Inflammatory macrophage treated with lipopolysaccharide for 1 hour (primary cell): ENCODE measurements at regions not wholly inside any gene's neighbourhood (a gene's known extent, or its start where the extent isn't known, plus 50 kb on each side); places are given as distances from the start of the nearest gene placed in this dataset.

Source experiments
- DNase-seq, 2 donors: peaks; one replicate each; pipeline ENCODE4 v3.0.0-alpha.2; 2020 to 2022

DNA sequence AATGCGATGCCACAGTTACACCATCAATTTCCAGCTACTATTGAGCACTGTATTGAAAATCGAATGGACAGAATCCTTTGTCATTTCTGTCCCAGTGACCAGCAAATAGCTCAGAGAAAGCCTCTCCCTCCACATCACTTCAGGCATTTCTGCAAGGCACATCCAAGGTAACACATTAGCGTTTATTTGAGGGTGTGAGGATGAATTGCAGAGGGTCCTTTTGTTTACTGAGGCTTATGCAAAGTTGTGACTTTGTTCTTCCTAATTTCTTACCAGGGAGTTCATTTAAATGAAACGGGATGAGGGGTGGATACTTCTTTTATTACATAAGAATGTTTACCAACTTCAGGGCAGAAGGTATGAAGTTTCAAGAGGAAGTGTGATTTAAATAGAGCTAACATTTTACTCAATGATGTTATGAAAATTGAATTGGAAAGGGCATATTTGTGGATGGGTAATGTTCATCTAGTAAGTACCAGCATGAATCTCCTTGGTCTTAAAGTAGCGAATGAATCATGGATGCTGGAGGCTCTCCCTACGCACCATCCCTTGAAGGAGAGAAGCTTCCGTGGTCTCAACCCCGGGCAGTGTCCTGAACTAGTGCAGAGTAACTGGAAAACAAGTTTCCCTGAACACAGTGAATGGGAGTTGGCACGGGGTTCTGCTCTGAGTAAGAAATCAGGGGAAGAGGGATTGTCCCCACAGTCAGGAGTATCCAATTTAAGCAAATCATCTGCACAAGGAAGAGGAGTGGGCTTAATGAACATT, 756.5 kb downstream of the GALR1 start:
- no peak for DNase-seq

DNA sequence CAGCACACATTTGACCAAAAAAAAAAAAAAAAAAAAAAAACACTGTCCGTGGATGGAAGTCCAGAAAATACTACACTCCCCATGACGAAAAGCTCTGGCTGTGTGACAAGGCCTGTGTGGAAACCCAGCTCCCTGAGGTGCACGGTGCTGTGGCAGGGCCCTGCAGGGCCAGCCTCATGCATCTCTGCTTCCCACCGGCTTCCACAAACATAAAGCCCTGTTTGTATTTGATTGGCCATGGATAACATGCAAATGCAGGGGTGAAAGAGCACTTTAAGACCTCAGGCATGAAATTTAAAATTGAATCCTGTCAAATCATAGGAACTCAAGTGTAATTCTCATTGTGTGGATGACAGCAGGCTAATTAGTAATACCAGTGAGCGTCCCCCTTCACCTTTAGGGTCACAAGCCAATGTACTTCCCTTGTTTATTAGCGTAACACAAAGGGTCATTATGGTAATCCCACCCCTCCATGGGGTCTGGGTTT, 757.2 kb downstream of the GALR1 start:
- DNase-seq = no peak

DNA sequence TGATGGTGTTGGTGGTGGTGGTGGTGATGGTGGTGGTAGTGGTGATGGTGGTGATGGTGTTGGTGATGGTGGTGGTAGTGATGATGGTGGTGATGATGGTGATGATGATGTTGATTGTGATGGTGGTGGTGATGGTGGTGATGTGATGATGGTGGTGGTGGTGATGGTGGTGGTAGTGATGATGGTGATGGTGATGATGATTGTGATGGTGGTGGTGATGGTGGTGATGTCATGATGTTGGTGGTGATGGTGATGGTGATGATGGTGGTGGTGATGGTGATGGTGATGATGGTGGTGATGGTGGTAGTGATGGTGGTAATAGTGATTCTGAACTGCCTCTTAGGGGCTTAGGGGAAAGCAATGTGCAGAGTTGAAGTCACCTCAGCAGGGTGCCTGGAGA, 760.7 kb downstream of the GALR1 start:
- DNase-seq = no peak

DNA sequence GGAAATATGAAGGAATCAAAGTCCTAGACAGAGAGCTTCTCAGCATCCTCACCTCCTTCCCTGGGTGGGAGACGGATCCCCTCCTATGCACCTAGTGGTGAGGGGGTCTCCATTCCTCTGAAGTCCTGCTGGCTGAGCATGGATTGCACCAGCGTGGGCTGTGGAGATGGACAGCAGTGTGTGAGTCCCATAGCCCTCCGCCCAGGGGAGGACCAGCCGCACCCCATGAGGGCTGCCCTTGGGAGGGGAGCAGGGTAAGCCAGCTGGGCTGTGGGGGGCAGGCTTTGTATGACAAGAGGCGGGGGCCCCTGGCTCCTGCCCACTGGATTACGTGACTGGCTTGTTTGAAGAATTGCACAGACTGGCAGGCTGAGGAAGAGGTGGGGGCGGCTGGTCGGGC, 768.2 kb downstream of the GALR1 start:
- no peak for DNase-seq

DNA sequence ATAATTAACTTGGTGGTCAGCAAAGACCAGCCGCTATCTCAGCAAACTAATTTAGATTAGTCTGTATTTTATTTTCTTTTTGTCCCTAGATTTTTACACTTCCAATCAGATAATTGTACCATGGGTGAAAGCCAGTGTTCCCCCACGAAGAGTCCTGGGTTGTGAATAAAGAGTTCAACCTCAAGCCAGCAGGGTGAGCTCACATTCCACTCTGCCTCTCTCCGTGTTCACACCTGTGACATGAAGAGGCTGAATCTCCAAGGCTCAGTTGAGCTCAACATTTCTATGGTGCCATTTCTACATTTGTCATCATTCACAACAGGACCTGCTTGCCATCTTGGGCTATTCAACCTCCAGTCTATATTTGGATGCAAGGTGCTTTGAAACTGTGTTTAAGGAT, 771.5 kb downstream of the GALR1 start:
- DNase-seq = no peak

DNA sequence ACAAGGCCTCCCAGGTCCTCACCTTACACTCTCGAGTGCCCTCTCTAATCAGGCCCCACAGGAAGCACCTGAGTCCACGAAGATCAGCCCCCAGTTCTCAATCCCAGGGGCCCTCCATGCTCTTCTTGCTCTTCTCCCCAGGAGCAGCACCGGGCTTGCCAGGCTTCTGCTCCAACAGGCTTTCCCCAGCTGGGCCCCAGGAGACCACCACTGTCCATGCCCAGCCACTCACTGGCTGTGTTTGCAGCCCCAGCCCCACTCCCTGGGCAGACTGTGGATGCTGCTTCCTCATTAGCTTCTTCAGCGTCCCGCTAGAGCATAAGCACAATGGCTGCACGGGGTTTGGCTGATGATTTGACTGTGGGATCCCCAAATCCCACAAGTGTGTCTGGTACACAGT, 781.9 kb downstream of the GALR1 start:
- DNase-seq = no peak

DNA sequence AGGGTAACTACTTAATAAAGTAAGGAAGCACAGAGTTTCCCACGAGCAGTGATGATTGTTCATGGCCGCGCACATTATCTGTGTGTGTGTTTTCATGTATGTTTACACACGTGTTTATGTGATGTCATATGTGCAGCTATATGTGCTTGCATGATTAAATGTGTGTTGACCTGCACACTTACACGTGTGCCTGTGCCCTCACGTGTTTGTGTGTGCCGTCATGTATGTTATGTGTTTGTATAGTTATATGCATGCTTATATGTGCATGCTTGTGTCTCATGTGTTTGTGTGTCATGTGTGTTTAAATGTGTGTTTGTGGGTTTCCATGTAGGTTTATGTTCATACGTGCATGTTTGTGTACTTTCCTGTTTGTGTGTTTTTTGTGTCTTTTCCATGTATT, 782.3 kb downstream of the GALR1 start:
- no peak for DNase-seq

DNA sequence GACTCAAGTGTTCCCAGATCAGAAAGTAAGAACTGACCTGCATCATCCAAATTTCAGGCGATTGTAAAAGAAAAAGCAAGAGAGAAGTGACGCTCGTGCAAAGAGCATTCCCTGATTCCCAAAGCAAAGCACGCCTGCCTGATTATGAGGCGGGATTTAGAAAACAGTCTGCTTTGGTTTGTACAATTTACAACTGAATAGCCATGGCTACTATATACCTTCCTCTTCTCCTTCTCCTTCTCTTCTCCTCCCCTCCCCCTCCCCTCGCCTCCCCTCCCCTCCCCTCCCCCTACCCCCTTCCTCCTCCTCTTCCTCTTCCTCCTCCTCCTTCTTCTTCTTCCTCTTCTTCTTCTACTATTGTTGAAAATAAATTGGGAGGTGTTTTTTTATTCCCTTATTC, 782.9 kb downstream of the GALR1 start:
- no peak for DNase-seq

DNA sequence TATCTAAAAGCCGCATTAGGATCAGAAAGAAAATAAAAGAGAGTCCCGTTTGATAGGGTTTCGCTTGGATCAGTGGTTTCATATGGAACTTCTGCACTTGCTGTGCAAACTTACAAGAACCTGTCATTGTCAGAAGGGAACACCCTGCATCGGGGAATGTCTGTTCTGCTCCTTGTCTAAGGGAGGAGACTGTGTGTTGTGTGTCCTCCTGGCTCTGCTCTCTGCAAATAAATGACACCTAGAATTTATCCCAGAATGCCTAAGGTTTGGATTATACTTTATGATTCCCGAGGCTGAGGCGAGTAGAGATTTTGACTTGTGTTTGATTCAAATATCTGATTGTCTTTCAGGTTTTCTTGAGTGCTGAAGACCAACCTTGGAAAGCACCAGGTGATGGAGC, 785.1 kb downstream of the GALR1 start:
- DNase-seq = no peak

DNA sequence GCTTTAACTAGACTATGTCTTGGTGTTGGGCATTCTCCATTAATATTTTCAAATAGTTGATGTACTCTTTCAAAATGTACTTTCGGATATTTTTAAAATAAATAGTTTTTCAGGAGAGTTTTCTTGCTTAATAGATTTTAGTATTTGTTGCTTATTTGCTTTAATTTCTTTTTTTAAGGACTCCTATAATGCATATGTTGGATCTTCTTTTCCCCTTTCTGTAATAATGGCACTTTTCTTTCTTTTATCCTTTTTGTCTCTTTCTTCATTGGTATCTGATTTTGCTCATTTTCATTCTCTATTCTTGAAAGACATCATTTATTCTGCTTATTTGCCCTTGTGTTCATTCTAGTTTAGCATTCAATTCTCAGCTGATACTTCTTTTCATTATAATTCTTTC, 791.6 kb downstream of the GALR1 start:
- no peak for DNase-seq

DNA sequence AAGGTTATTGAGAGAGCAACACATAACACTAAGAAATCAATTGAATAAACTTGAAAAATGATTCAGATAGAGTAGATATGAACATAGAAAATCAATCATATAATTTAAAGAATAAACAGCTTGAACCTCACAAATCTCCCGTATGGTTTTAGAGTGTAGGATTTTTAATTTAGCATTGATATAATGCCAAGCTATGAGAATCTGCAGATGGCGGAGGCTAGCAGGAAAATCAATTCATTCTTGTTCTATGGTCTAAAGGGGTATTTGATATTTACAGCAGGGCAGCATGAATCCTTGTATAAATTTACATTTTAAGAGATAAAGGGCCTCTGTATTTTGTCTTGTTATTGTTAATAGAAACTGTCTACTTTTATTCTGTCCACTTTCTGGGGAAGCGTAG, 797.0 kb downstream of the GALR1 start:
- DNase-seq = no peak

DNA sequence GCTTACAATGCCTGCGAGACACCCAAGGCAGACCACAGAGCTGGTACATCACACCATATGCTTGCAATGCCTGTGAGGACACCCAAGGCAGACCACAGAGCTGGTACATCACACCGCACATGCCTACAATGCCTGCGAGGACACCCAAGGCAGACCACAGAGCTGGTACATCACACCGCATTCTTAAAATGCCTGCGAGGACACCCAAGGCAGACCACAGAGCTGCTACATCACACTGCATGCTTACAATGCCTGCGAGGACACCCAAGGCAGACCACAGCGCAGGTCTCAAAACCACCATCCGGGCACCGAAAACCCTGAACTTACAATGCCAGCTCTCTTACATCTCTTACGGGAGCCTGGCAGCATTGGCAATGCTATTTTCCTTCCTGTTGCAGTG, 799.6 kb downstream of the GALR1 start:
- no peak for DNase-seq

DNA sequence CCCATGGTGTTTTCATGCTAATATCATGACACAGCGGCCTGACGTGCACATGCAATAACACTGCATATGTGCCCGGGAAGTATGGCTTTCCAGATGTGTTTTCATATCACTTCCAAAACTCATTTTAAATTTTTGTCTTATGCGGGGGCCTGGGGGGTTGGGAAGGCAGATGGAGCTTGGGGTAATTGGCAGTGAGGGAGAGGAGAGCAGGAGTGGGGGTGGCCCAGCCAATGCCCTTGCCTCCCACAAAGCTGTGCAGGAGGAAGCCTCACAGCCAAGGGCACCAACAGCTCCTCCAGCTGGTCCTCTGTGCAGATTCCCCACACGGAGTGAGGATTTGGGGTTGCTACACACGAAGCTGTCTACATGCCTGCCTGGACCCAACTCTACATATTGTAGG, 805.2 kb downstream of the GALR1 start:
- DNase-seq = no peak

DNA sequence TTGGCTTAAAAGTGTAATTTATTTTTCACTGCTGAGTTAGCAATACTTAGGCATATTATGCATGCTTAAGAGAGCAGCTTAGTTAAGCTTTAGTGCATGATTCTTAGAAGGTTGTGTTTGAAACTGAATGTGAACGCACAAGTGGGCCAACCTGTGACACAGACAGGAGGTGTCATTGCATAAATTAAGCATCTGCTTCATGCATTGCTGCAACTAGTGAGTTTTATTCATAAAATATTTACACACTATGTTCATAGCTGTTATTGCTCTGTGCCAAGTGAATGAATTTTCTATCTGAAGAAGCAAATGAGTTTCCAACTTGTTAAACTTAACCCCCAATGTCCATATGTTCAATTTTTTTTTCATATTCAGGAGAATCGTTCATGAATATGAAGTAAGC, 806.4 kb downstream of the GALR1 start:
- DNase-seq = no peak

DNA sequence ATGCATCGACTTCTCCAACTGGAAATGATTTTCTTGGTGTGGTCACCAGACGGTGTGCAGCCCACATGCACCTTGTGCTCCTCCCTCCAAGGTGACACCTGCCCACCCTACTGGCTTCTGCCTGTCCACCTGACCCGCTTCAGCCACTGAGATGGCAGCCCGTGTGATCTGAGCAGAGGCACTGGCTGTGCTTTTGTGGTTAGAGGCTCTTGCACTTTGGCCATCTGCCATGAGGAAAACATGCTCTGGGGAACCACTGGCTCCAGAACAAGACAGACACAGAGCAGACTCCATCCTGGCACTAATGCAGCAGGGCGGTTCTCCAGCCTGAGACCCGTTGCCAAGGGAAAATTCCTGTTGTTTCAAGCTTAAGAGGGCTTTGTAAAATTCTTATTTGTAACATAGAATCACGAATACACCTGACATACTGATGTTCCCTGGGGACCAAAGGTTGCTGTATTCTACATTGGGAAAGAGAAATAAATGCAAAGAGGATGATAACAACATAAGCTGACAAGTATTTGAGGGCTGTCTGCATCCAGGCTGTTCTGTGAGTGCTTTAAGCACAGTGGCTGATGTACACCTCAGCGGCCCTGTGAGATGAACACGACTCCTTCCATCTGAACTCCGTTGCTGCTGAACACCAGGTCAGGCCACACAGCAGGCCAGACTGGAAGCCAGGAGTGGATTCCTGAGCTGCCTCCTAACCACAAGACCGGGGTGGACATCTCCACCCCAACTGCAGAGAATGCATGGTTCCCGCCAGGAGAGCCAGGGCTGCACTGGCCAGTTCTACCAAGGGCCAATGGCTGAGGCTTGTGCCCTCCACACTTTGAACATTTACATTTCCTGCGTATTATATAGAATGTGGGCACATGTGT, 820.4 kb downstream of the GALR1 start:
- no peak for DNase-seq

DNA sequence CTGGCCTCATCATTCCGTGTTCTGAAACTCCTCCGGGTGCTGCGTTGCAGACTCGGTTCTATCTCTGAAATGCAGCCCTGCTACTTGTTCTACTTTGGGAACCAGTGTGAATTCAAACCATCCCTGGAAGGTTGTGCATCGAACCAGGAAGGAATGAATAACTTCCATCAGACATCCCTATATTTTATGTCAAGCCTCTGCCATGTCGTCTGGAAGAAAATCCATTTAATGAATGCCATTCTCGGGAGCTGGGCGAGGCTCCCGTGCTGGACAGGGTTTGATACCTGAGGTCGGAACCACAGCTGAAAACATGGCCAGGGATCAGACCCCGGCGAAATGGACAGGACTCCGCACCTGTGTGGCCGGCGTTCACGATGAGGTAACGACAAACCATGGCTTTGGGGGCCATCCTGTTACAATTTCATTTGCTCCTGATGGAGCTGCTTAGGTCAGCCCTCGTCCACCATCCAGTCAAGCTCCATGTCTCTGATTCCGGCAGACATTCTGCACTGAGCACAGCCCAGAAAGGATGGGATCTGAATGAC, 821.6 kb downstream of the GALR1 start:
- DNase-seq = no peak

DNA sequence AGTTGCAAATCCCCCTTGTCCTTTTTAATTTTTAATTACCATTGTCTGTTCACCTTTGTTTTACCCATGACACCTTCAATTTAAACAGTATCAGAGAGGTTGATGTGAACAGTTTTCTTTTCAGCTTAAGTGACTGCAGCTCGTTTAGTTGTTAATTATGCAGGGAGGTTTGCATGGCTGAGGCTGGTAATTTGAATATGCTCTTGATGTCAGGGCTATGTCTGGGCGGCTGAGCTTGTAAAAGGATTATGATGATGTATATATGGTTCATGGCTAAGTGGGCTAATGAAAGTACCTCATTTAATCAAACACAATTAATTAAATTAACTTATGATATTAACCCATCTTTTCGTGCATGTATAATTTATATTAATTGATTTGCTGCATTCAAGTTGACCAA, 822.1 kb downstream of the GALR1 start:
- DNase-seq = no peak

DNA sequence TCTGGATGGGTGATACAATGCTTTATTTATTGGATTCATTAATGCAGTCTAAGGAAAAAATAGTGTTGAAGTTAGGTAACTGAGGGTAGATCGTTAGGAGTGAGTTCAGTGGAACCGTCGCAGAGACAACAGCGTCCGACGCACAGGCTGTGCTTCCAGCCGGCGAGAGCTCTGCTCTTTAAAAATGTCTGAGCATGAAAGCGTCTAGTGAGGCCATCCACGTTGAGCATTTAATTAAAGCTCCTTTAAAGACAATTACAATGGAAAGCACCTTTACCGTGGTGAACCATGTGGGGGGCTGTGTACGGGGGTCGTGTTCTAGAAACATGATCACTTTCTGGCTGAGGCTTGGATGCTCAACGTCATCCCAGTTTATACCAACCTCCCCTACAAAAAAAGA, 822.7 kb downstream of the GALR1 start:
- no peak for DNase-seq

DNA sequence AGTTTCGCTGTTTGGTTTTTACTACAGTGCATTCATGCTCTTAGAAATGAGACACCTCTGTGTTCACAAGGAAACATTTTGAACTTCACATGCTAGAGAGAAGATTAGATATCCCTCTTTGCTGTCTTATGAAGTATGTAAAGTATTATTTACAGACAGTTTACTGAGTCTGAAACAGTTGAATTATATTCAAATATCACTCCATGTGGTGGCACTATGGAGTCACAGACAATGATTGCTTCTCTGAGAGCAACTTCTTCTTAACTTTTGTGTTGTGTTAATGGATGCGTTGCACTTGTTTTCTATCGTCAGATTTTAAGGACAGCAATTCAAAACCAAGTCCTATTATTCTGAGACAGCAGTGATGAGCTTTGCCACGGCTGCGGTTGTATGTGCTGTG, 823.6 kb downstream of the GALR1 start:
- no peak for DNase-seq

DNA sequence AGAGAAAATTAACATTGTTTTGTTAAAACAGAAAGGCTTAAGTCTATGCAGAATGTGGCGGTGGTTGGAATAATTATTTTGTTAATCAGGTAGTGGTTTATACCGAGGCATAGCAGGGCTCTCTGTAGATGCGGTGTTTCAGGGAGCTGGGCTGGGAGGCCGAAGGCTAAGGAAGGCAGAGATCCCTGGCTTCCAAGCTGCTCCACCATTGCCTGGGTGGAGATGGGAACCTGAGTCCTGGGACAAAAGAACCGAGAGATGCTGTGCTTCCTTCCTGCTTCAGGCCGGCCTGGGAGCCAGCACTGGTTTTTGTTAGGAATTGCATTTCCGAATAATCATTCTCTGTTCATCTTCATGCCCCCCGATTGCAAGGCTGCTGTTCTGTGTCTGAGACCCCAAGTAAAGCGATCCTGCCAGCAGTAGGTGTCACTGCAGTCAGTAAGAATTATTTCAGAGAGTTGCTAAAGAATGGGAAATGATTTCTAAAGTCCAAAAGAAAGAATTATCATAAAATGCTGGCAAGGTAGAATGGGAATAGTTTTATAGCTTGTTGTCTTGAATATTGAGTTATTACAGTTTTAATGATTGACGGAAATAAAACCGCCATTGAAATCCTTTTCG, 824.9 kb downstream of the GALR1 start:
- no peak for DNase-seq

DNA sequence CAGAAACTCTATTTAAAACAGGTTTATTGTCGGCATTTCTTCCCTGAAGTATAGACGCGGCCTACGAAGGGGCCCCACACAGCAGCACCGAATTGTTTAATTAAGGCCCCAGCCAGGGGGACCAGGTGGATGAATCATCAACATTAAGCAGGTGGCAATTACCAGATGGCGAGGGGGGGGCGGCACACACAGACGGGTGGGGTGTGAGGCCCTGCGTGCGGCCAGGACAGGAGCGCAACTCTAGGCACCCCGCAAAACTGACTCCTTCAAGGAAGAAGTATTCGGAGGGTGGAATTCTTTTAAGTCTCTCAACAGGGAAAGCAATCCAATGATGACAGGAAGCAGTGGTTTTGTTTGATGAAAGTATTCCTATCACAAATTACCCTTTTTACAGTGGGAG, 830.4 kb downstream of the GALR1 start:
- no peak for DNase-seq

DNA sequence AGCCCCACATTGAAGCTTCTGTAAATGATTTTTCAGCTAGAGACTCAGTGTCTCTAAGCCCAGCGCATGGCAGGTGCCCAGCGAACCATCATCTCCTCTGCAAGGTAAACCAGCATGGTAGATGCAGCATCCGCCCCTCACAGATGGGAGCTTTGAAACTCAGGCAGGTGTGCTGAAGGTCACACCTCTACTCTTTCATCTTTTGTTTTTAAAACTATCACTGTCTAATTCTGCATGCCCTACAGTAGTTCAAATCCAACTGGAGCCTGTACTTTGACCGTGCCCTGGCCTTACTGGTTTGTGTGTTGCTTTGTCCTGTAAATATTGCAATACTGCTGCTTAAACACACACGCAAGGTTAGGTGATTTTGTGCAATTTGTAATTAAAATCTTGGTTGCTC, 831.1 kb downstream of the GALR1 start:
- no peak for DNase-seq

DNA sequence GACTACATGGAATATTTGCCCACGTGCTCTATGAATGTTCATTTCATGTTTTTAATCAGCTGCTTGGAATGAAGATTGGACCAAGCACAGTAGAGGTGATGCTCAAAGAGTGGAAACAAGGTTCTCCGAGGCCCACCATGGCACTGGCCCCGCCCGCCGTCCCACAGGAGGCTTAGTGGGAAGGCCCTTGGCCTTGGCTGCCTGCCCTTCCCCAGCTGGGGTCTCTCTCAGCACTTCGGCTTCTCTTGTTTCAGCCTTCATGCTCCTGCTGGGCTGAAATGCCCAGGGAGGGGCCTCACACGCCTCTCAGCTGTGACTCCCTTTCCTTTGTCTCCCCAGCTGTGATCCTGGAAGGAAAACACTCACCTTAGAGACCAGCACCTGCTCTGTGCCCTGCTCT, 833.2 kb downstream of the GALR1 start:
- DNase-seq = no peak
